HG02981 (cell line): ENCODE measurements at regions not wholly inside any gene's neighbourhood (a gene's known extent, or its start where the extent isn't known, plus 50 kb on each side); places are given as distances from the start of the nearest gene placed in this dataset.

Experiments
- ATAC-seq: cut with Tn5 transposase; IDR thresholded peaks from one replicate; pipeline ENCODE4 v1.9.1; 2021; ENCODE audit warnings: mild to moderate bottlenecking, moderate library complexity; ENCODE audit not compliant: unreplicated experiment

DNA sequence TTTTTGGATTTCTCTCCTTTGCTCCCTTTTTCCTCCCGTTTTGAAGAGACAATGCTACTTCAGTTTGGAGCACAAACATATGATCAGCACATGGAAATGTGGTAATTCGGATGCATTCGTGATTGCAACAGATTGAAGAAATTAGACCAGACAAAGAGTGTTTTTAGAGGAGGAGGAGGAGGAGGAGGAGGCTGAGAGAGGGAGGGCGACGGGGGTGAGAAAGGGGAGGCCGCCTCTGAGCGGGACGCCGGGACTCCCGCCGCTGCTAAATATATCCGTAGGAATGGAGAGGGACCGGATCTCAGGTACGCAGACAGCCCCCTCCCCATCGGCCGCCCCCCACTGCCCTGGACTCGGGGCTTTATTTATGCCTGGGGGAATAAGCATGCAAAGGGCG, 179.3 kb downstream of the SEC14L1 start:
- ATAC-seq, result no peak

DNA sequence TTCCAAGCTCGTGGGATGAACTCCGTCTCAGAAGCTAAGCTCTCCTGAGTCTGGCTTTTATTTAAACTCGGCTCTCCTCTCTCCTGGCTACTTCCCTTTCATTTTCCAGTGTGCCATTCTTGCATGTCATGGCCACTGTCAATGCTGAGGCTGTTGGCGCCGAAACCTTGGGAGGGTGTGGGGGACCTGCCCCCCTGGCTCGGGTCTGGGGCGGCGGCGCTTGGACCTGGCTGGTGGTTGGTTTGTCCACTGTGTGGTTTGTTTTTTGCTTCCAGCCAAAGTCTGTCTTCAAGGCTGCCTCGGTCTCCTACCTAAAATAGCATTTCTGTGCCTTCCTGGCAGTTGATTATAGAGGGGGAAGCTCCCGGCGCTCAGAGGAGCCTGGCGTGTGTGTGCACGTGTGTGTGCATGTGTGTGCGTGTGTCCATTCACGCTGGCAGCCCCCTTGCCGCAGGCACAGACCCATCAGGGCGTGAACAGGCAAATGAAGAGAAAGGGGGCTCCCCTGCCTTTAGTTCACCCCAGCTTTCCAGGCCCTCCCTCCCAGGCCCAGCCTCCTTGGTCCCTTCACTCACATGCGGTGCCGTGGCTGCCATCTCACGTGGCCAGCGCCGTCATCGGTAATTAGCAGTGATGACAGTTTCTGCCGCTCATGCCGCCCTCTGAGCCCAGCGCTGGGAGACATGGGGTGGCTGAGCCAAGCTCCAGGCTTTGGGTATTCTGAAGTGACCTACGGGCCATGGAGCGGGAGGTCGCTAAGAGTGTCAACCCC, 179.9 kb downstream of the SEC14L1 start:
- no peak for ATAC-seq

DNA sequence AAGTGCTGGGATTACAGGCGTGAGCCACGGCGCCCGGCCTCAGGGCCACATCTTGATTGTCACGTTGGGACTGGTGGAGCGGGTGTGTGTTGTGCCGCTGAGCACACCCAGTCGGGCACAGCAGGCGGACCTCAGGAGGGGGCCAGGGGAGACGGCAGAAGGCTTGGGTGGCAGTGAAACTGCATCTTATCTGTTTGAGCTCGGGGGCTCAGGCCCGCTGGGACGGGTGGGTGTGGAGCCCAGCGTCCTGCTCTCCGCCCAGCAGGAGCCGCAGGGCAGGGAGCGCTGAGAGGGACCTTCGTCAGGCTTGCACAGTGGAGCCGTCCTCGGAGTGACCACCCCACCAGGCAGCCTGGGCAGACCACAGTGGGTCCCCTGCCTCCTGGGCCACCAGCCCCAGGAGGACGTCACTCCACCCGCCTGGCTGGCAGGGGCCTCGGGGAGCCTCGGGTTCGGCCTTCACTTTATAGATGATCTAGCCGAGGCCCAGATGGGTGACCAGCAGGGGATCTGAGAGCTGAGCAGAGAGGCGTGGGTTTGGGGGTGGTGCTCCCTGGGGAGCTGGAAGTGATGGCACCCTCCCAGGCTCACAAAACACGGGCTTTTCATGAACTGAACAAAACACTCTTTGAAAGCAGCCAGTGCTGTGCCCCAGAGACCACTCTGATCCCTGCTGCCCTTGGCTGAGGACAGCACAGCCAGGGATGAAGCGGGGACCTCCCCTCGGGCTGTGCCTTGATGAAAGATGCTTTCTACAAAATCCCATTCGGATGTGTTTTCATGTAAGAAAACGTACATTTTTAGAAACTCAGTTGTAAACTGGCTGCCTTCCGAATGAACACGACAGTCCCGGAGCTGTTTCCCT, 181.1 kb downstream of the SEC14L1 start:
- no peak for ATAC-seq

DNA sequence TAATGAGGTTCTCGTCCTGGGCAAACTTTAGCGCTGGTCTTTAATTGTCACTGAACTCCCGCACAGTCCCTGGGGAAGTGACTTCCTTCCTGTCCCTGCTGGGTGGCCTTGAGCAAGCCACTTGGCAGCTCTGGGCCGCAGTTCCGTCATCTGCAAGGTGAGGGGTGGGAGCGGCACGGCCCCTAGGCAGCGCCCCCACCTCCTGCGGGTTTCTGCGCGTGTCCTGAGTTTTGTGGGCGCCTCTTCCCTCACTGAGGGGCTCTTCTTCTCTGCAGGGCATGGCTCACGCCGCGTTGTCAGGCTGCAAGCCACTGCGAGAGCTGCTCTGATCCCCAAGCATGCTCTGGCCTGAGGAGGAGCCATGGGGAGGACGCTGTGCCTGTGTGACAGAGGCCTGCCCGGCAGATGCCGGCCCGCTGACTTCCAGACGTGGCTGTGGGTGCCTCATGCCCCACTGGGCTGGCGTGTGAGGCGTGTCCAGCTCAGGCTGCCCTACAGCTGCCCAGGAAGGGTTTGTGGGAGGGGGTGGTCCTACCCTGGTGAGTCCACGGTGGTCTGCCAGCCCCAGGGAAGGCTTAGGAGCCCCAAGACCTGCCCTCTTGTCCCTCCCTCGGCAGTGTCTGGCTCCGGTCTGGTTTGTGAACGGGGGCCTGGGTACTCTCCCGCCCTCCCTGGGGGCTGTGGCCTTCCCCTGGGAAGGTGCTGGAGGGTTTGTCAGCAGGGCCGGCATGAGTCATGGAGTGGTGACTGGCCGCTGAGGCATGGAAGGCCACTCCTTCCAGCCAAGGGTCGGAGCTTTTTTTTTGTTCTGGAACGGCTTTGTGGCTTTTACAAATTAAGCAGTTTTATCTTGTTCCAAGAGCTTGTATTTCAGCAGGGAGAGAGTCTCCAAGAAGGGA, 182.0 kb downstream of the SEC14L1 start:
- ATAC-seq, result no peak

DNA sequence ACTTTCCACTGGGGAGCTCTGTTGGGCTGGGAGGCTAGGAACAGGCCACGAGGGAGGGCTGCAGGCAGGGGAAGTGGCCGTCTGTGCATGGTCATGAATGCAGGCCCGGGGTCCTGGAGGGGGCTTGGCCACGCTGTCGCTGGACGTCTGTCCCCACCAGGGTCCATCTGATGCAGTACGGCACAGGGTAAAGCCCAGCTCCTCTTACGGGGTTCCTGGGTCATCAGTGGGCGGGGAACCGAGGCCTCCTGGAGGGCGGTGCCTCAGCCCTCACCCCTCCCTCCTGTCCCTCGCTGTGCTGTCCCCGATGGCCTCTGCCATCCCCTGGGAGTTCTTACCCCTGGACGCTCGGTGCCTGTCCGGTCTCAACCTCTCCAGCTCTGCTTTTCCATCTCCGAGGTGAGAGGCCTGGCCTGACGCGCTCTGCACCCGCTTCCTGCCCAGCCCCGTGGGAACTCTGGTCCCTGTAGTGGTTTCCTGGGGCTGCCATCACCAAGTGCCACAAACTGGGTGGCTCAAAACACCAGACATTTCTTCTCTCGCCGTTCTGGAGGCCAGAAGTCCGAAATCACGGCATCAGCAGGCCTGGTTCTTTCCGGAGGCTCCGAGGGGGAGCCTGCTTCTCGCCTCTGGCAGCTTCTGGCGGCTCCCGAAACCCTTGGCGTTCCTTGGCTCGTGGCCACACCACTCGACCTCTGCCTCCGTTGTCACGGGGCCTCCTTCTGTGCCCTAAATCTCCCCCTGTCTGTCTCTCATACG, 182.8 kb downstream of the SEC14L1 start:
- no peak for ATAC-seq

DNA sequence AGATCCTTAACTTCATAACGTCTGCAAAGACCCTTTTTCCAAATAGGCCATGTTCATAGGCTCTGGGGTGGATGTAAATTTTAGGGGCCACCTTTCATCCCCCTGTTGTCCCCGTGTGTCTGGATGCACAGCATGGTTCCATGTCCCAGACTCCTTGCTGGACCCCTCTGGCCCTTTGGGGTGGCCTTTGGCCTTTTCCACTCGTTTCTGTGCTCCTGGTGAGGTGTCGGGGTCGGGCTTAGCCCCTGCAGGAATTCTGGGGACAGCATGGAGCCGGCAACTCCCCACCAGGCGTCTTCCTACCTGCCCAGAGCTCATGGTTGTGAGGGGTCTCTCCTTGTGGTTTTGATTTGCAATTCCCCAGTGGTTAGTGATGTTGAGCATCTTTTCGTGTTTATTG, 183.5 kb downstream of the SEC14L1 start:
- no peak for ATAC-seq

DNA sequence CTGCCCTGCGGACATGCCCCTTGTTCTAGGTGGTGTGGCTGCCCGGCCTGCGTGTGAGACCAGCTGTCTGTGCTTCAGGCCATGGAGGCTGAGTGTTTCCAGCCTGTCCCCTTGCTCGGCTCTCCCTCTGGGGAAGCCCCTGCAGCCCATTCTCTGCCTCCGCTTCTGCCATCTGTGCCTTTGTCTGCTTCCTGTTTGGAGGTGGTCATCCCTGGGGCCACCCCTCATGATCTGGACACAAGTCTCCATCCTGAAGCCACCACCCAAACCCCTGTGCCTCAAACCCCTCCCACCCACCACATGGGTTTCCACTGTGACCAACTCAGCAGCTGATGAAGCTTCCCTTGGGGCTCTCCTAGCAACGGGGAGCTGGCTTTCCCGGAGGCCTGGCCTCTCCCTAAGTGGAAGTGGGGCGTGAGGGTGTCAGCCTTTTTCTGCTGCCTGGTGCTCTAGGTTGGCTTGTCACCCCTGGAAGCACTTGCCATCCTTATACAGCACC, 184.9 kb downstream of the SEC14L1 start:
- peak; percentile 15 for ATAC-seq

DNA sequence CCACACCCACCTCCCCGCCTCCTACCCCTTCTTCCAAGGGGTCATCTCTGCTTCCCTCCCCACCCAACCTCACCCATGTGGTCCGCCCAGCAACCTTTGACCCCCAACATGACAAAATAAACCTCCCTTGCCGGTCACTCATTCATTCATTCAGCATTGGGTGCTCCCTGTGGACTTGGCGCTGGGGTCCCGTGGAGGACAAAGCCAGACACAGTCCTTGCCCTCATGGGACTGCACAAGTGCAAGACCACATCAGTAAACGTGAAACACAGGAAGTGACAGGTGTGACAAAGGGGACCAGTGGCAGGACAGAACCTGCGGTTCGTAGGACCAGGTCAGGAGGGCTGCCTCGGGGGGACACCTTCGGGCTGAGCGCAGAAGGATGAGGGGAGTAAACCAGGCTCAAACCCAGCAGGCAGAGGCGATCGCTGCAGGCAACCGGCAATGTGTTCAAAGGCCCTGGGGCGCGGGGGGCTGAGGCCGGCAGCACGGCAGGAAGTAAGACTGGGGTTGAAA, 185.4 kb downstream of the SEC14L1 start:
- no peak for ATAC-seq

DNA sequence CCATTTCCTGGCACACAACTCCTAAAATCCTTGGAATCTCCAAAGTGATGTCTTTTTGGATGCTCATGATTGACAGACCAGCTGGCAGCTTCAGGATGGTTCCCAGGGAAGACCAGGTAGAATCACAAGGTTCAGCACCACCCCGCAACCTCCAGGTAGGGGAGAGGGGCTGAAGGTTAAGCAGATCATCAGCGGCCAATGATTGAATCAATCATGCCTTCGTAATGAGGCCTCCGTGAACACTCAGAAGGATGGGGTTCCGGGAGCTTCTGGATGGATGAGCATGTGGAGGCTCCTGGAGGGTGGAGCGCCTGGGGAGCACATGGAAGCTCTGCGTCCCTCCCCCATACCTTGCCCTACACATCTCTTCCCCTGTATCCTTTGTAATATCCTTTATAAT, 185.9 kb downstream of the SEC14L1 start:
- no peak for ATAC-seq

DNA sequence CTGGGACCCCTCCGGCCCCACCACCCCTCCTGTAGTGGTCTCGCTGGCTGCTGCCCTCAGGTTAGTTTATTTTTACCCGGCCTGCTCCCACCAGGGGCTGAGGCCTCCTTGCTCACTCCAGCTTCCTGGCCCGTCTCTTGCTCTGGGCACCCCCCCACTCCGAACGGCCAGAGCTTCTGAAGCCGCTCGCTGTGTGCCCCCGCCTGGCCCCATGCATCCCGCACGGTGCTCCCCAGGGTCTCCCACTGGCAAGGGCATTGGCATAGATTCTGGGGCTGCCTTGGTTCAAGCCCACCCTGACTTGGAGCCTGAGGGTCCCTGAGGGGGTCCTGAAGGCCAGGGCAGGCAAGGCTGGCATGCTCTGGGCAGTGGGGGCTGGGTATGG, 186.4 kb downstream of the SEC14L1 start:
- ATAC-seq, result no peak

DNA sequence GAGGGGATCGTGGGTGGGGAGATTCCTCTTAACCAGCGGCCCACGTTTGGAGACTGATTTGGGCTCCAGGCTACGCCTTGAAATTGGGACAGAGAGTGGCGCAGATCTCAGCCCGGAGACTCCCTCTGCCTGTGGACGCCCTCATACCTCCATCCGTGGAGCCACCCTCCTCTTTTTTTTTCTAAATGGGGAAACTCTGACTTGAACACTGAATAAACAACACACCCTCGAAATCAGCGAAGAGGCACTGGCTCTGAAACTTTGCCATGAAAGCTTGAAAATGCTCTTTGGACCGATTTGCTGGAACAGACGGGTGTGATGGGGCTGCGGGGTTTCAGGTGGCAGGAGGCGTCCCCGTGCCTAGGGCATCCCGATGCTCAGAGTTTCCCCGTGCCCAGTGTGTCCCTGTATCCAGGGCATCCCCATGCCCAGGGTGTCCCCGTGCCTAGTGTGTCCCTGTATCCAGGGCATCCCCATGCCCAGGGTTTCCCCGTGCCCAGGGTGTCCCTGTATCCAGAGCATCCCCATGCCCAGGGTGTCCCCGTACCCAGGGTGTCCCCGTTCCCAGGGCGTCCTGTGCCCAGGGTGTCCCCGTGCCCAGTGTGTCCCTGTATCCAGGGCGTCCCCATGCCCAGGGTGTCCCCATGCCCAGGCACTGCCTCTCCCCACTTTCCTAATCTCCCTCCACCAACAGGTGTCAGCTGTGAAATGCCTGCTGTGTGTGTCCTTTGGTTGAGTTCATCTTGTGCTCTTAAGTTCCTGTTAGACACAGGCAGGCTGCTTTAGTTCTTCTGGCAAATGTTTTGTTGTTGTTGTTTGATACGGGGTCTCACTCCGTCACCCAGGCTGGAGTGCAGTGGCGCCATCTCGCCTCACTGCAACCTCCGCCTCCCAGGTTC, 187.0 kb downstream of the SEC14L1 start:
- no peak for ATAC-seq

DNA sequence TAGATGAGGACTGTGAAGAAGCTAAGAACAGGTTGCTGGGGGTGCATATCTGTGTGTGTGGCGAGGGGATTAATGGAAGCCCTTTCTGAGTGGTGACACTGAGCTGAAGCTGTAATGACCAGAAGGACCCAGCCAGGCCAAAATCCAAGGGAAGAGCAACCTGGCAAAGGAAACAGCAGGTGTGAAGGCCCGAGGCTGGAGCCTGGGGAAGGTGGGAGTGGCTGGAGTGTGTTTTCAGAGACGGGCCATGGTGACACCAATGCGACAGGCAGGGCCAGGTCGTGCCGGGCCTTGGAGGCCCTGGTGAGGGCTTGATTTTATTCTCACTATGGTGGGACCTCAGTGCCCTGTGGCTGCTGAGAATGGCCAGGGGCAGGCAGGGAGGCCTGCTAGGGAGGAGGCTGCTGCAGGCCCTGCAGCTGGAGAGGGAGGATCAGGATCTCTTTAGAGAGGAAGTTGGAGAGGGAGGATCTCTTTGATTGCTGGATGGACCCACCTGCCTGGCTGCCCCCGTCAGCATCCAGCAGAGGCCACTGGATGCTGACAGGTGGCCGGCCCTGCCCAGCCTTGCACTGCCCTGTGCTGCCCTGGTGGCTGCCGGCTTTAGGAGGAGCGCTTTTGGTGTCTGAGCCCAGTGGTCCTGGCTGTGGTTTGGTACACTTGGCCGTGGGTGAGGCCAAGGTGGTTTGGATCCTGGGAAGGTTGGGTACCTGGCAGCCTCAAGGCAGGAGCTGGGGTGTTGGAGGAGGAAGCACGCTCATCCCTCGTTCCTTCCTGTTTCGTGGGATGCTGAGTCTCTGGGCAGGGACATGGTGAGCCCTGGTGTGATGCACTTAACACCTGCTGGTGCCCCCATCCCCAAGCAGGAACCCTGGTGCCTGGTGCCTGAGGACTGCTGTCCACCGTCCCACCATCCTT, 188.3 kb downstream of the SEC14L1 start:
- no peak for ATAC-seq

DNA sequence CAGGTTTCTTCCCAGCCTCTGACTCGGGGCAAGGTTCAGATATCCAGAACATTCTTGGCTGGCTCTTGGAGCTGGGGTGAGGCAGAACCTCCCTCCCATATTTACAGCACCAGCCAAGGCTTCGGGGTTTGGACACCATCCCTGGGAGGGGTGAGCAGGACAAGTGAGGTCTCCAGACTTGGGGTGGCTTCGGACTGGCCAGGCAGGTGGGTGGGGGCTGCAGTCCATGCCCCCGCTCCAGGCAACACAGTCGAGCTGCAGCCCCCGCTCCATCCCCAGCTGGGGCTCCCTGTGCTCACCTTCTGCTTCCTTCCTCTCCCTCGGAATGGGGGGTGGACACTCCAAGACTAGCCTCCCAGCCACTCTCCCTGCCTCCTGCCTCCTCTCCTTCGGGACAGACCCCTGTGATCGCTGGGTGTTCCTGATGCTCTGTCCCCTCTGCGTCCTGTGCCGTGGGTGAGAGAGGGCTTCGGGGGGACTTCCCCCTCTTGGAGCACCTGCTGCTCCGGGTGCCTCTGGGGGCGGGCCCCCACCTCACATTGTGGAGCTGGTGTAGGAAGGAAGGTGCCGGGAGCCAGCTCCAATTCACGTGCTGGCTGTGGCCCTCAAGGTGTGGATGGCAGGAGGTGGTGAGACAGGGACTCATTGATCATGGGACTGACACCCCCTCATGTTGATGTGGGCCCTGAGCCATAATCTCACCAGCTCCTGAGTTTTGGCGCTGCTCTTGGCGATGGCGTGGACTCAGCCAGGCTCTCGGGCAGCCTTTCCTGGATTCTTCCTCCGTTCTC, 189.2 kb downstream of the SEC14L1 start:
- ATAC-seq, result no peak

DNA sequence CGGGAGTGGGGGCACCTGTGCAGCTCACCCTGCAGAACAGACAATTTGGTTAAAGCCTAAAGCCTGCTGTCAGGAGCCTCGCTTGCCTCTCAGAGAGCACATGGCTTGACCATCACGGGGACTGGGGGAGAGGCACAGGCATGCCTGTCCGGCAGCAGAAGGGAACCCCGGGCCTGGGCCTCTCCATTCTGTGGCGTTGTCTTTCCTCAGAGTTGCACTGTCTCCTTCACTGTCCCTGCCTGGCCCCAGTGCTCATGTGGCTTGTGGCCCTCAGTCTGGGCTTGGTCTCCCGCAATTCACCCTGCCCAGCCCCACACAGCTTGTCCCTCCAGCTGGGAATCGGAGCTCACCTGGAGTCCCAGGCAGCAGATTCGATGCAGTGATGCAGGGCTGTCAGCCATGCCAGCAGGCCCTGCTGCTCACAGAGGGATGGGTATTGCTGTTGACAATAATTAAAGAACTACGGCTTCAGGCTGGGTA, 189.9 kb downstream of the SEC14L1 start:
- ATAC-seq, result no peak

DNA sequence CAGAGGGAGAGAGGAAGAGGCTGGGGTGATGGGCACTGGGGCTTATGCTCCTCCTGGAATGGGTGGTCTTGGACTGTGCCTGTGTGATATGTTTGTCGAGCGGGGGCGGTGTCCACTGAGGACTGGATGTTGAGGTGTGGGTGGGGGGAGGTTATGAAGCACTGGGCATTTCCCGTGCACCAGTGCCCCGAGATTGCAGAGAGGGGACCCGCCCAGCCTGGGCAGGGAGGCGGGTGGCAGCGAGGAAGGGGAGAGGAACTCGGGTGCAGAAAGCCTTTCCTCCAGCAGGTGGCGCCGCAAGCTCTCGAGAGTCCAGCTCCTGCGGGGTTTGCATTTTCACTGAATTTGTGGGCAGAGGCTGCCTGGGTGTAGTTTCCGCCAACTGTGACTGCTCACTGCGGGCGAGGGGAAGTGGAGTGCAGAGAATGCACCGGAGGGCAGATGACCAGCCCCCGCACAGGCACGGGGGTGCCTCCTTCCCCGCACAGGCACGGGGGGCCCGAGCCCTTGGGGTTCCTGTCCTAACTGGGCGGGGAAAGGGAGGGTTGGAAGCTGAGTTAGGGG, 190.6 kb downstream of the SEC14L1 start:
- peak; percentile 66 for ATAC-seq

DNA sequence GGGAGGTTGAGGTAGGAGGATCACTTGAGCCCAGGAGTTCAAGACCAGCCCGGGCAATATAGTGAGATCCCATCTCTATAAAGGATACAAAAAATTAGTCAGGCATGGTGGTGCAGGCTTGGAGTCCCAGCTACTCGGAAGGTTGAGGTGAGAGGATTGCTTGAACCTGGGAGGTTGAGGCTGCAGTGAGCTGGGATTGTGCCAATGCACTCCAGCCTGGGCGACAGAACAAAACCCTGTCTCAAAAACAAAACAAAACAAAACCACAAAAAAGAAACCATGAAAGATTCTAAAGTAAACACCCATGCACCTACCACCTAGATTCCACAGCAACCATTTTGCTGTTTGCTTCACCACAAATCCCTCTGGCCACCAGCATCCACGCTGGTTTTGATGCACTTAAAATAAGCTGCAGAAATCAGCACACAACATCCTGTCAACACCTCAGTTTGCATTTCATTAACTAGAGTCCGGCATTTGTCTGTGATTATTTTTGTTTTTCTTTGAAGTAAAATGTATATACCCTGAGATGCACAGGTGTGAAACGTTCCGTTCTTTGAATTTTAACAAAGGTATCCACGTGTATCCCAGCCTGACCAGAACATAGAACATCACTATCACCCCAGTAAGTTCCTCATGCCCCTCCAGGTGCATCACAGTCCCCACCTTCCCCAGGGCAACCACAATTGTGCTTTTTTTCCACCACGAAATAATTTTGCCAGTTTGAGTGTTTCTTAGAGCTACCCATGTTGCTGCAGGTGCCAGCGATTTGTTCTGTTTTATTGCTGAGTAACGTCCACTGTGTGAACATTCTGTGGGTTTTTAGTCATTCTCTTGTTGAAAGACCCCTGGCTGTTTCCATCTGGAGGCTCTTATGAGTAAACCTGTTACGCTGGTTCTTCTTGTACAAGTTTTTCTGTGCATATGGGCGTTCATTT, 191.5 kb downstream of the SEC14L1 start:
- ATAC-seq, result no peak
